DMS 273 treated with DMSO at 0.1 percent for 48 hours (cell line): ENCODE measurements at regions not wholly inside any gene's neighbourhood (a gene's known extent, or its start where the extent isn't known, plus 50 kb on each side); places are given as distances from the start of the nearest gene placed in this dataset.
"Not testable (repeated sequence)": the region's sequence is repeated elsewhere in the genome, so short reads cannot be mapped to it uniquely, and the experiment has no call there.

ENCODE experiments used
- DNase-seq: peaks from one replicate; lab custom pipeline; 2025; lab: John Stamatoyannopoulos, UW

DNA sequence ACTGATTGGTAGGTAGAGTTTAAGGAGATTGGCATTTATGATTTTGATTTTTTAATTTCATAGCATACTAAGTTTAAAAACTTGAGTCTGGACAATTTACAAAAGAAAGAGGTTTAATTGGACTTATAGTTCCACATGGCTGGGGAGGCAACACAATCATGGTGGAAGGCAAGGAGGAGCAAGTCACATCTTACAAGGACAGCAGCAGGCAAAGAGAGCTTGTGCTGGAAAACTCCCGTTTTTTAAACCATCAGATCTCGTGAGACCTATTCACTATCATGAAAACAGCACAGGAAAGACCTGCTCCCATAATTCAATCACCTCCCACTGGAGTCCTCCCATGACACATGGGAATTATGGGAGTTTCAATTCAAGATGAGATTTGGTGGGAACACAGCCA is 630.9 kb upstream of the NR2F2 start:
- no peak for DNase-seq

DNA sequence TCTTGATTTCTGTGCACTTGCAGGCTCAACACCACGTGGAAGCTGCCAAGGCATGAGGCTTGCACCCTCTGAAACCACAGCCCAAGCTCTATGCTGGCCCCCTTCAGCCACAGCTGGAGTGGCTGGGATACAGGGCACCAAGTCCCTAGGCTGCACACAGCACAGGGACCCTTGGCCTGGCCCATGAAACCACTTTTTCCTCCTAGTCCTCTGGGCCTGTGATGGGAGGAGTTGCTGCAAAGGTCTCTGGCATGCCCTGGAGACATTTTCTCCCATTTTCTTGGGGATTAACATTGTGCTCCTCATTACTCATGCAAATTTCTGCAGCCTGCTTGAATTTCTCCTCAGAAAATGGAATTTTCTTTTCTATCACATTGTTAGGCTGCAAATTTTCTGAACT is 629.8 kb upstream of the NR2F2 start:
- not testable (repeated sequence) for DNase-seq

DNA sequence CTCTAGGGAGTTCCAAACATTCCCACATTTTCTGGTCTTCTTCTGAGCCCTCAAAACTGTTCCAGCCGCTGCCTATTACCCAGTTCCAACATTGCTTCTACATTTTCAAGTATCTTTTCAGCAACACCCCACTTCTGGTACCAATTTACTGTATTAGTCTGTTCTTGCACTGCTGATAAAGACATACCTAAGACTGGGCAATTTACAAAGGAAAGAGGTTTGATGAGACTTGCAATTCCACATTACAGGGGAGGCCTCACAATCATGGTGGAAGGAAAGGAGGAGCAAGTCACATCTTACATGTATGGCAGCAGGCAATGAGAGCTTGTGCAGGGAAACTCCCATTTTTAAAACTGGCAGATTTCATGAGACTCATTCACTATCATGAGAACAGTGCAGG is 629.1 kb upstream of the NR2F2 start:
- no peak for DNase-seq

DNA sequence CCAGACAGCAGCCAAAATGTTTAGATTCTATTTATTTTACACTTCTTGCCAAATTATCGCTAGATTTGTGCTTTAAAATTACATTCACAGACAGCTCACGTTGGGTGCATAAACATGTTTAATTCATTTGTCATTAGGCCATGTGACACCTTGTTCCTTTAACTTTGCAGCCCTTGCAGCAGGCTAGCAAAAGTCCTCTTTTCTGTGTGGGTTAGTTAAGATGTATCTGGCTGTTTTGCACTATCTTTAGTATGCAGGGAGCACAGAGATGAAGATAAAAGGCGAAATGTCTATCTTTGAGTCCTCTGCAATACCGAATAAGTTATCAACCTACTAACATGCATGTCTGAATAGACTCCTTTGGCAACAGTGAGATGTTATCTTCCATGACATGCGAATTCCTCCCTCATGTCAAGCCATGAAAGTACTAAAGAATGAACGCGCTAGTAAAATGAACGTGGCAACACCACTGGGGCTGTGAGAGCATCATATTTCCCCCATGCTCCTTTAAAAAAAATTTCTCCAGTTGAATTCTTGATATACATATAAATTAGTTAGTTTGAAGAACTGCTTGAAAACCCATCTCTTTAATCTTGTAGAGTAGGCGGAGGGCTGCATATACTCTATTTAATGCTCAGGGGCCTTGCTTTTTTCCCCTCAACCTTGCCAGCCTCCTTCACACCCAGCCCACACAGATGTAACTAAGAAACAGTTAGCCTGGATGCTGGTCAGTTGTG is 620.4 kb upstream of the NR2F2 start:
- DNase-seq, result no peak

DNA sequence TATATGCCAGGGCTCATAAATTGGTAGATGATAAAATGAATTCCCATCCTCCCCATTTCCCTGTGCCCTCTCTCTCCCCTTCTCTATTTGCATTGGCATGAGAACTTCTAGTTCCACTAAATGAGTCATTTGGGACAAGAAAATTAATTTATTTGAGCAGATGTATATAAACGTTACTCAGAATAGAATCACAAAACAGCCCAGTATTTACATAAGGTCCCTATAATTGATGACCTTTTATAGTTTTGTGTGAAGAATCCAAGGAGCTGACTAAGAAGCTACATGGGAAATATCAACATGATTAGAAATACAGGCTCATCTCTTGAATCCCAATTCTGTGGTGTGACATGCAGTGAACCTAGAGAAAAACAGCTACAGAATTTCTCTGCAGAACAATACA is 617.7 kb upstream of the NR2F2 start:
- no peak for DNase-seq

DNA sequence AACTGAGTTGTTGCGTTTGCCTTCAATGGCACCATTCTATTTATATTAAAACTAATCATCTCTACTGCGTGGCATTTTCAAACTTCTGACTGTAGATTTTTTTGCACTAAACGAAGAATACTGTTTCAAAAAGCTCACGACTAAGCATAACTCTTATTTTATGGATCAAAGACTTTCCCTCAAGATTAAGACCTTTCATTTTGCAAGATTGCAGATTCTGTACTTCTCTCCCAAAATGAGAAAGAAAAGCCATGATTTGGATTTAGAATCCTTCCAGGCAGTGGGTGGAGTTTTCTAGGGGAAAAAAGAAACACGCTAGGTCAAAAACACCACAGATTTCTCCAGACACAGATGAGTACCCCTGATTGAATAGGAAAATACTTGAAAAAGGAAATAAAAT is 617.2 kb upstream of the NR2F2 start:
- DNase-seq, result no peak

DNA sequence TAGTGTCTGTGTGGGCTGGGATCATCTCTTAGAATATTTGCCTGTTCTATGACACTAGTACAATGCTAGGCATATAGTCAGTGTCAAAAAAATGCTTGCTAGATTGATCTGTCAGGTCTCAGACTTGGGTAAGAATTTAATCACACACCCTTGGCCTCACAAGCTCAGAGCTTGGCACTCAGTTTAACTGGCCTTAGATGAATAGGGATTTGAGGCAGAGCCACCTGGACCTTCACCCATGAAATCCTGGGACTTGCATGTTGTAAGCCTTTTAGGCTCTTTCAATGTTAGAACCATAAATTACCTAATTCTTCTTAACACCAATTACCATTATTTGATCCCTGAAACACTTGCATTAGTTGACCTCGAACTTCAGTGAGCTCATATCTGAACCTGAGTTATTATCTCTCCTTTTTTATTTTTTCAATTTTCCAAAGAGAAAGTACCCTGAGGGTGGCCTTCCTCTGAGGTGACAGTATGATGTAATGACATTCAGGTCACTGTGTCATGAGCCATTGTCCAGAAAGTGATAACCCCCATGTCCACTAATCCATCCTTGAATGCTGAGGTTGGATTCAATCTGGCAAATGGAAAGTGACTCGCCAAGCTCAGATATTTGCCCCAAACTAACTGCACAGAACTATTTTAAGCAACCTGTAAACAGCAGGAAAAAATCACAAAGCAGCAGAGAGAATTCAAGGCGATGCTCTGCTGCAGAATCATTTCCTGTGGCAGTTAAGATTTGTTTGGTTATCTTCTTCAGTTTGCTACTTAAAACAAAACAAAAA is 615.2 kb upstream of the NR2F2 start:
- DNase-seq, result no peak

DNA sequence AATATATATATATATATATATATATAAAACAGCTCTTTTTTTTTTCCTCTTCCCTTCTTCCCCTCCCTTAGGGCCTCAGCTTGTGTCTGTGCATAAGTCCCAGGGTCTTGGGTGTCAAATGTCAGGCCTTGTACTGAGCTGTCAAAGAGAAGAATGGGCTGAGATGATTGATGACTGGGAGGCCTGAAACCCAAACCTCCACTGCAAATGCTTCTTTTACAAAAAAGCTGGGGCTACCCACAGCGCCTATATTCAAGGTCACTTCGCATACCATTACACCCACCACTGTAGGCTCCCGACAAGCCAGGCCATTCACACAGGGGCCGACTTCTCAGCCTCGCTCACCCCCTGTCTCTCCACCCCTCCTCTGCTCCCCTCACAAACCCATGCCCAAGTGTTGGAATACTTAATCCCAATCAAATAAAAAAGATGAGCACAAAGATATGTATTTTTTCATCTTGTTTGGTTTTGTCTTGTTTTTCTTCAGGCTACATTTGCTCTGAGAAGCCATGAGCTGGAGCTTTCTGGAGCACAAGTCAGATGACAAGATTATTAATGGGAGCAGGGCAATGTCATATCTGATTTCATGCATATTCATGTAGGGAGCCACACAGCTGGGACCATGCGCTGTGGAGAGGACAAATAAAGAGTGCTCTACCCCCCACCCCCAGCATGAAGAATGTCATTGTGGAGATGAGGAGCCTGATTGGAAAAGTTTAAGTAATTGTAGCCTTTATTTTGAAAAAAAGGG is 614.4 kb upstream of the NR2F2 start:
- no peak for DNase-seq

DNA sequence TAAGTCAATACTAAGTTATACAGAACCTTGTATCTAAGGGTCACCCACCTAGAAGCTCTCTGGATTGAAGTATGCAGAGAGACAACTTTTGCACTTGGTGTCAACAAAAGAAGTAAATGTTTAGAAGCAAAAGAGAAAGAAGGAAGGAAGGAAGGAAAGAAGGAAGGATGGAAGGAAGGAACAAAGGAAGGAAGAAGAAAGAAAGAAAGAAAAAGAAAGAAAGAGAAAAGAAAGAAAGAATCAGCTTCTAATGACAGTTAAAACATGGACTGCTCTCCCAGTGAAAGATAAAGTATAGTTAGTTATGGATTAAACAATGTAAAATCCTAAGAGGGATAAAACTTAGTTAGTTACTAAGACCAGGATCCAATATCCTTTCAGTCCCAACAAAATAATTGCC is 613.8 kb upstream of the NR2F2 start:
- DNase-seq, result no peak

DNA sequence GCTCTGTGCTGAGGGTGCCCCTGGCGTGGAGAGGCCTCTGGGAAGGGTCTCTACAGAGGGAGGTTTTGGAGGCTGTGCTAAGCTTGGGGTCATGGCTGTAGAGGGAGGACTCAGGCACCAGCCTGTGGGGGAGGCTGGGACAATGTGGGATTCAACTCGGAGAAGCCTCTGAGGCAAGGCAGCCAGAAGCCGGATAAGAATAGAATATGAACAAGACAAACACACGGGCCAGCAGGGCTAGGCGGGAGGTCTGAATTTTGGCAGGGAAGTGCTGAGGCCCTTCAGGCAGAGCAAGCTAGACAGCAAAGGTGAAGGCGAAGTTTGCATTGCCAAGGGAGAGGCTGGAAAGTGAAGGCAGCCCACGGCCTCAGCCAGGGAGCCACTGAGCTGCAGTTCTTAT is 612.1 kb upstream of the NR2F2 start:
- DNase-seq, result no peak

DNA sequence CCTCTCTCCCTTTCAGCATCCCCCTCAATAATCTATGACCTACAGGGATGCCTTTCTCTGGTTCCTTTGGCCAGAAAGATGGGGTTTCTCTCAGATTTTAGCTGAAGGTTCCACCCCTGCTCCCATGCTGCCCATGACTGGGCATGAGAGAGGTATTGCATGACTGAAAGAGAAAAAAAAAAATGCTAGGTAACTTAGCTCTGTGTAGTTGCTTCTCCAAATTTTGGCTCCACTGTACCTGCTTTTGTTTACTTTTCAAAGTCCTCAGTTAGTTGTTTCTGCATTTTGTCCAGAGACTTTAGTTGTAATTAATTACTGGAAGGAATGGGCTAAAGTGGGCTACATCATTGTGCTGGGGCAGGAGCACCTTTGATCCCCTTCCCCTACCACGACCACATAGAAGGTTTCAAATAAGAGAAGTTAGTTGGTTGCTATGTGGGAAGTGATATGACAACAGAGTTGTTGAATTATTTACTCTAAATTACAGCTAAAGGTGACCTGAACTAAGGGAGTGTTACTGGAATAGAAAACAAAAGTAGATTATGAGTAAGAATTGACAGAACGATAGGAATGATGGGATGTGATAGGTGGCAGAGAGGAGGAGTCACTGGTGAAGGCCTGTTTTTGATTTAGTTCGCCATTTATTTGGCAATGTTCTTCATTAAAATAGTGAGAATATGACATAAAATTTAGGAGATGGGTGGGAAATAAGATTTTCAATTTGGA is 605.4 kb upstream of the NR2F2 start:
- no peak for DNase-seq

DNA sequence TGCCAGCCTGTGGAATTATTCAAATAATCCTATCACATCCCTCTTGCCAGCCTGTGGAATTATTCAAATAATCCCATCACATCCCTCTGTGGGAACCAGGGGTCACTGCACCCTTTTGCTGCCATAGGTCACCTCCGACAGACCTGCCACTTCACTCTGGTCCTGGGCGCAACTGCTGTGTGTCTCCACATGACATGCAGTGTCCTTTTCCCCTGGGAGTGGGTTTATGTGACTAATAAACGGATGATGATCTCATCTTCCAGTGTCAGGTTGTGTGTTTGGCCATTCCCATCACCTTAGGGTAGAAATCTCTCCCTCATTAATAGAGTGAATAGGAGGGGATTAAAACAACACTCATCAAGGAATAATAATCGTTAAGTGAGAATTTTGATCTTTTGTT is 603.6 kb upstream of the NR2F2 start:
- no peak for DNase-seq

DNA sequence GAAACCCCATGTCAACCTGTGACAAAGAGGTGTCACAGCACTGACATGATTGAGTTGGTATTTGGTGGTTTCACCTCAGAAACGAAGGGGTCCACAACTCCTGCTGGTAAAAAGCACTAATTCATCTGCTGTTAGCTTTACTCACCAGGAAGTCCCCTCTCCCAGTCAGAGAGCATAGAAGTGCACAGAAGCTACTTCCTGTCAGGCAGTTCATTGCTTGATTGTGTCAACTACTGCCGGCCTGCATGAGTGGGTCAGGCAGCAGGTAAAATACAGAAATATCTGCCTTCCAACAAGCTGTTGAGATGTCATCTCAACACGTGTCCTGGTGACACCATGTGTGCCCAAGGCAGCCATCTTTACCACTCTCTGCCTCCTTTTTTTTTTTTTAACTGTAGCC is 596.6 kb upstream of the NR2F2 start:
- no peak for DNase-seq

DNA sequence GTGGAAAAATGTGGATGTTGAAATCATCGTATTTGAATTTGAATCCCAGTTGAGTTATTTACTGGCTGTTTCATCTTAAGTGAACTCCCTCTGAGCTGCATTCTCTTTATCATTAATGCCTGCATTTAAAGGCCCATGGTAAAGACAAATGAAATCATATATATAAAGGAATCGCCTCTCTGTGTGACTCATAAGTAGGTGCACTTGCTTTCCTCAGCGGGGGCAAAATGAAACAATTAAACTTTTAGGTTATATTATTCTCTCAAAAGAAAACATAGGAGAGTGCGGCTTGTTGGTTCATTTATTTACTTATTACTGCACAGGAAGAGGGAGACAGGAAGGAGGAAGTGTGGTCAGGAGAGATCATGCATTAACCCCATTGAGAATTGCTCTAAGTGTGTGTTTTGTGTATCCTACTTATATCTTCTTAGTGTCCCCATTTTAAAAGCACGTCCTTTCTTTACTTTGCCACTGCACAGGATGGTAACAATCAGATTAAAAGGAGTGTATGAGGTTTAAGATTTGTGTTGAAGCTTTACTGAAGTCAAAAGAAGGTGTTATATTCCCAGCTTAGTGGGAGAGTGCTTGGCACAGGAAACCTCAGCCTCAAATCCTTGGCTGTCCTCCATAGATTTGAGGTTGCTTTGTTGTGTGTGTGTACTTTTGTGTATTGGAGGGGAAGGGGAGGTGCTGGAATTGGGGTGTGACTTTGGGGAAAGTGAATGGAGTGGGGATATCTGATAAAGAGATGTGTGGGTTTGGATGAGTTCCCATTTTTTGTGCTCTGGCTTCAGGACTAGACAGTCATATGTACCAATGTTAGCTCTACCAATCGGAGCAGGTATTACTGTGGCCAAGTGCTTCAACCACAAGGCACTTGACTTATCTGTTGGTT is 595.8 kb upstream of the NR2F2 start:
- DNase-seq, result no peak

DNA sequence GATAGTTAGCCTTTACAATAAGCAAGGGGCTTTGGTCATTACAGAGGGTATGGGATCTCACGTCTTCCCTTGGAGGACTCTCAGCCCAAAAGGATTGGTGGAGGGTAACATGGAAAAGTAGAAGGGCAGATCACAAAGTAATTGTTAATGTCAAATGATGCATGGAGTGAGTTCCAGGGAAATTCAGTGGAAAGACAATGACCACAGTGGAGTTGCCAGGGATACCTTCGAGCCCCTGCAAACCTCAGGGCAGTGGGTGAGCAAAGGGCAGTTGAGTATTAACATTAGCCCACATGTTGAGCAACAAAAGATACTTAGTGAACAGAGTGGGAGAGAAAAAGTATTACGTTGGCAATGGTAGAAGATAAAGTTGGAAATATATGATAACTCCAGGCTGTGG is 593.4 kb upstream of the NR2F2 start:
- DNase-seq, result no peak

DNA sequence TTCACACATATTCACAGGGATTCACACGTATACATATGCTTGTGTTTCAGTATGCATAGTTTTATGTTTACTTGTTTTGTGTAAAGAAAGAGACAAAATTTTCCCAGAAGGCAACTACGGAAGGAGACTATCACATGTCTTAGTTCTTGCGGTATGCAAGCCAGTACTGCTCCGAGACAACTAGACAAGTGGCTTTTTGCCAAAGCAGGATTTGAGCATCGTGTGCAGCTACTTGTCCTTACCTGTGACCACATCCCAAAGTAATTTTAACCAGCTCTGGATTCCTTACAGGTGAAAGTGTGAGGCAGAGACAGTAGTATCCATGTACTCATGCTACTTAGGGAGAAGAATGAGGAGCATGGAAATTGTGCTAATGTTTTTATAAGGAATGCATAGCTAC is 591.4 kb upstream of the NR2F2 start:
- no peak for DNase-seq

DNA sequence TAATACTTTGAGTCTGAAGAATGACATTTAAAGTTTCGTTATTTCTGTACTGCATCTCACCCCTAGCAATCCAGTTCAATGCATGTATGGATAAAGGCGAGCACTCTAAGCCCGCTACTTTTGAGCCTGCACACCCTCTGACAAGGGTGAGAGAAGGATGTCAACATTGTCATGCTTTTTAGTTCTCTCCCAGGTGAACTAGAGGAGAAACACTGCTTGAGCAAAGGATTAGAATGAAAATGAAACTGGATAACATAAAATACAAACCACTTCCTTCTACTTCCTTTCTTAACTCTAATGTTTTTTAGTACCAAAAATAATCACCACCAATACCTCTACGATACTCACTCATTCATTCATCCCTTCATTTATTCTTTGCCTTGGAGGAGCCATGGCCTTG is 588.7 kb upstream of the NR2F2 start:
- DNase-seq, result no peak

DNA sequence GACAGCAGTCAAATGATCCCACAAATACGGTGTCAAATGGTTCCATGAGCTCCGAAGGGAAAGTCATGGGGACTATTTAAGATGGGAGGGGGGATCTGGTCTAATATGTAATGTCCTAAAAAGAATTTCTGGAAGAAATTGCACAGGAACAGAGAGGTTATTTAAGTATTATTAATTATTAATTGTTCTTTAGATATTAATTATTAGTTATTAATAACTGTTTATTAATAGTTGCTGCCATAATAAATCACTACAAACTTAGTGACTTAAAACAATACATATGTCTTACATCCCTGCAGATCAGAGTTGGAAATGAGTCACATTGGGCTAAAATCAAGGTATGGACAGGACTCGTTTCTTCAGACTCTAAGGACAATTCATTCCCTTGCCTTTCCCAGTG is 588.2 kb upstream of the NR2F2 start:
- DNase-seq, result no peak

DNA sequence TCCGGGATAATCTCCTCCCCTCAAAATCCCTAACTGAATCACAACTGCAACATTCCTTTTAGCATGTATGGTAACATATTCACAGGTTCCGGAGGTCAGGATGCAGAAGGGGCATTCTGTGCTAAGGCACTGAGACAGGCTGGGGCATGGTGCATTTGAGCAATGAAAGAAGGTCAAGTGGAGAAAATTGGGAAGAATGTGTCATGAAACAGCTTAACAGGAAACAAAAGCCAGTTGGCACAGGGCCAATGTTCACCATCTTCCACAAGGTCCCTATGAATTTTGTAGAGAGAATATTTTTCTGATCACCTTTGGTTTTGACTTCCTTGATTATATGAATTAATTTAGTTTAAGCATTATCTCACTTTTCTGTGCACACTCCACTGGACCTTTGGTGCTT is 587.7 kb upstream of the NR2F2 start:
- no peak for DNase-seq

DNA sequence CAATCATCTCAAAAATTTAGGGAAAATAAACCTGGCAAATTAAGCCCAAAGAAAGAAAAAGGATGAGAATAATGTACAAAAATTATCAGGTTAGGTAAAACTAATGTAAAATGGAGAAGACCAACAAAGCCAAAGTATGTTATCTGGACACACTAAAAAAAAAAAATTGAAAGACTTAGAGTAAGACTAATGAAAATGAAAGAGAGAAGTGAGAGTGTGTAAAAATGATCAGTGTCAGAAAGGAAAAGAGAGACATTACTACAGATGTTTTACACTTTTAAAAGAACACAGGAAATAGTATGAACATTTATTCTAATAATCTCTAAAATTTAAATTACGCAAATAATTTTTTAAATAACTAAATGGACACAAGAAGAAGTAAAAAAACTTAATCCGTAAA is 573.3 kb upstream of the NR2F2 start:
- DNase-seq, result no peak

DNA sequence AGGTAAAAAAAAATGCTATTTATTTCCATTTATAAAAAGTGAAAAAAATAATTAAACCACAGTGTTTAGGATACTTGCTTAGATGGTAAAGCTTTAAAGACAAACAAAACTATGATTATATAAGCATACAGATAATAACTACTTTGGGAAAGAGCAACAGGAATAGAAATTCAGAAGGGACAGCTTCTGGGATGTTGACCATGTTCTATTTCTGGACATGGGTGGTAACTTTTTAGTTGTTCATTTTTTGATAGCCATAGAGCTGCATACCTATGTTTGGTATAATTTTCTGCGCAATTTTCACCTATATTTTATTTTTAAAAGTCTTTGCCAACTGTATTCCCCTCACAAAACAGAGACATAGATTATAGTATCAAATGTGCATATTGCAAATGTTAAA is 572.0 kb upstream of the NR2F2 start:
- no peak for DNase-seq
